HG03025 (cell line): ENCODE measurements at regions not wholly inside any gene's neighbourhood (a gene's known extent, or its start where the extent isn't known, plus 50 kb on each side); places are given as distances from the start of the nearest gene placed in this dataset.
"Not testable (repeated sequence)": the region's sequence is repeated elsewhere in the genome, so short reads cannot be mapped to it uniquely, and the experiment has no call there.

ENCODE experiments used
- ATAC-seq: cut with Tn5 transposase; IDR thresholded peaks from one replicate; pipeline ENCODE4 v1.9.1; 2021; ENCODE audit warnings: mild to moderate bottlenecking, moderate library complexity; ENCODE audit not compliant: unreplicated experiment, low FRiP score

- ATAC-seq, result no peak
Measured at GRCh38 chr3:106114220-106114619, 245.4 kb upstream of the CBLB start.

- ATAC-seq, result no peak
Measured at GRCh38 chr3:106114848-106115247, 246.0 kb upstream of the CBLB start.

- no peak for ATAC-seq
Measured at GRCh38 chr3:106115557-106115956, 246.7 kb upstream of the CBLB start.

GRCh38 chr3:106116733-106117489 lies 248.1 kb upstream of the CBLB start:
- ATAC-seq, result no peak

- ATAC-seq, result no peak
Measured at GRCh38 chr3:106117490-106117858, 248.7 kb upstream of the CBLB start.

GRCh38 chr3:106119614-106120082 lies 250.8 kb upstream of the CBLB start:
- no peak for ATAC-seq

- no peak for ATAC-seq
Measured at GRCh38 chr3:106120356-106120755, 251.5 kb upstream of the CBLB start.

- no peak for ATAC-seq
Measured at GRCh38 chr3:106121491-106122289, 252.9 kb upstream of the CBLB start.

- ATAC-seq, result no peak
Measured at GRCh38 chr3:106124818-106125217, 256.0 kb upstream of the CBLB start.

GRCh38 chr3:106125321-106125720 lies 256.5 kb upstream of the CBLB start:
- no peak for ATAC-seq

- ATAC-seq, result no peak
Measured at GRCh38 chr3:106126067-106126845, 257.4 kb upstream of the CBLB start.

GRCh38 chr3:106126846-106127235 lies 258.0 kb upstream of the CBLB start:
- no peak for ATAC-seq

- ATAC-seq, result no peak
Measured at GRCh38 chr3:106129939-106130338, 261.1 kb upstream of the CBLB start.

GRCh38 chr3:106130384-106131198 lies 261.8 kb upstream of the CBLB start:
- ATAC-seq, result no peak

GRCh38 chr3:106135451-106136160 lies 266.8 kb upstream of the CBLB start:
- no peak for ATAC-seq

- no peak for ATAC-seq
Measured at GRCh38 chr3:106139826-106140225, 271.0 kb upstream of the CBLB start.

GRCh38 chr3:106140431-106140830 lies 271.6 kb upstream of the CBLB start:
- no peak for ATAC-seq

GRCh38 chr3:106144030-106144429 lies 275.2 kb upstream of the CBLB start:
- ATAC-seq, result no peak

- not testable (repeated sequence) for ATAC-seq
Measured at GRCh38 chr3:106148440-106149082, 279.7 kb upstream of the CBLB start.
